K562 (cell line): ENCODE measurements at regions not wholly inside any gene's neighbourhood (a gene's known extent, or its start where the extent isn't known, plus 50 kb on each side); places are given as distances from the start of the nearest gene placed in this dataset.

Source experiments
- ATAC-seq: fragments of 200-7000 bp; cut with Tn5 transposase; 3 replicates; pipeline ENCODE4 v1.9.1; 2020; ENCODE audit warnings: moderate library complexity
- BruUV-seq: library from RNA; stranded (reverse); fragments of 400-500 nt; replicated peaks from 2 replicates; lab custom pipeline; 2021; lab: Mats Ljungman, UMichigan
- CTCF ChIA-PET: fragments of 300-600 bp; formaldehyde crosslinking; extraction: SDS; loops from one replicate; lab custom pipeline; 2021; ENCODE audit warnings: low intra/inter-chr PET ratio; lab: Yijun Ruan, JAX
- POLR2A ChIA-PET: fragments of 300-600, 350-650 bp; sonication (Branson Sonifier 250); formaldehyde crosslinking; extraction: SDS; loops from one replicate; lab custom pipeline; 2021; ENCODE audit warnings: antibody characterized with exemption, inconsistent platforms; lab: Yijun Ruan, JAX
- DNase-seq, 4 experiments: peaks; one replicate each; pipeline versions ENCODE4 v3.0.0 to v3.0.0-alpha.2; 2011 to 2018; ENCODE audit warnings: low spot score in 3 of 4, mixed read lengths in 3 of 4; ENCODE audit errors: extremely low read depth in 1 of 4
- FAIRE-seq: peaks from 2 replicates; lab custom pipeline; 2011; peaks lifted over from hg19 to GRCh38; lab: Jason Lieb, UNC
- H2AFZ ChIP-seq: 2 replicates; pipeline ENCODE4 v1.6.0; 2011; ENCODE audit warnings: low read depth, low read length, control low read depth, inconsistent platforms
- H3K27ac ChIP-seq: fragments of 200-600 bp; 3 replicates; pipeline ENCODE4 v1.8.0; 2011; ENCODE audit warnings: low read depth, mild to moderate bottlenecking, control low read depth, inconsistent platforms, low read length, moderate library complexity, mixed read lengths; ENCODE audit errors: extremely low read depth
- H3K27me3 ChIP-seq, 2 experiments: fragments of 300-600 bp in 1 of 2; 2 replicates in 1 of 2; 3 replicates in 1 of 2; pipeline versions ENCODE4 v1.6.0 to v1.8.0; 2011; ENCODE audit warnings: inconsistent platforms in 2 of 2, low read length in 2 of 2, mild to moderate bottlenecking in 1 of 2, mixed read lengths in 1 of 2, moderate library complexity in 1 of 2; ENCODE audit not compliant: control insufficient read depth in 2 of 2, insufficient read depth in 2 of 2
- H3K36me3 ChIP-seq: fragments of 300-600 bp; 3 replicates; pipeline ENCODE4 v1.8.0; 2011; ENCODE audit warnings: mild to moderate bottlenecking, low read length, inconsistent platforms; ENCODE audit not compliant: control insufficient read depth, insufficient read depth
- H3K4me1 ChIP-seq, 2 experiments: fragments of 200-600 bp in 1 of 2; replicated peaks in 1 of 2; 2 replicates in 1 of 2; 3 replicates in 1 of 2; pipeline versions ENCODE4 v1.5.1 to v1.8.0; 2011; ENCODE audit warnings: inconsistent platforms in 2 of 2, low read length in 2 of 2, mild to moderate bottlenecking in 1 of 2, mixed read lengths in 1 of 2, moderate library complexity in 1 of 2; ENCODE audit not compliant: control insufficient read depth in 2 of 2, insufficient read depth in 2 of 2
- H3K4me2 ChIP-seq: 2 replicates; pipeline ENCODE4 v1.6.1; 2011; ENCODE audit warnings: low read length, control low read depth, inconsistent platforms, mixed read lengths; ENCODE audit not compliant: insufficient read depth
- H3K4me3 ChIP-seq: fragments of 200-600 bp; sonication (generic), shearing (Covaris generic); 2 replicates; pipeline ENCODE4 v1.5.1; 2016; ENCODE audit warnings: control low read depth, inconsistent platforms
- H3K79me2 ChIP-seq: fragments of 200-600 bp; 3 replicates; pipeline ENCODE4 v1.8.0; 2011; ENCODE audit warnings: low read length, inconsistent platforms; ENCODE audit not compliant: control insufficient read depth, insufficient read depth
- H3K9ac ChIP-seq, 2 experiments: 2 replicates each; pipeline versions ENCODE4 v1.6.0 to v1.6.1; 2011; ENCODE audit warnings: low read depth in 2 of 2, low read length in 2 of 2, control low read depth in 1 of 2, inconsistent platforms in 1 of 2, mild to moderate bottlenecking in 1 of 2, mixed read lengths in 1 of 2; ENCODE audit not compliant: insufficient read depth in 1 of 2
- H3K9me1 ChIP-seq: one replicate; pipeline ENCODE4 v1.6.0; 2011; ENCODE audit warnings: inconsistent platforms, mild to moderate bottlenecking, low read length, moderate library complexity; ENCODE audit not compliant: control insufficient read depth, insufficient read depth
- H3K9me3 ChIP-seq: replicated peaks from 2 replicates; pipeline ENCODE4 v1.5.1; 2011; ENCODE audit warnings: low read depth, low read length, inconsistent platforms; ENCODE audit not compliant: control insufficient read depth, insufficient read depth
- H4K20me1 ChIP-seq: replicated peaks from 2 replicates; pipeline ENCODE4 v1.6.1; 2011; ENCODE audit warnings: low read length, inconsistent platforms, mixed read lengths; ENCODE audit not compliant: control insufficient read depth, insufficient read depth
- CTCF ChIP-seq, 3 experiments: IDR thresholded peaks in 2 of 3; conservative IDR thresholded peaks in 1 of 3; 2 replicates each; pipeline ENCODE4 v1.5.1; 2011 to 2012; ENCODE audit warnings: low read length in 3 of 3, mild to moderate bottlenecking in 3 of 3, control low read depth in 2 of 3, improper control_type of control experiment in 1 of 3, inconsistent platforms in 1 of 3, low read depth in 1 of 3, mixed read lengths in 1 of 3, moderate library complexity in 1 of 3; ENCODE audit not compliant: insufficient read depth in 2 of 3
- GABPB1 ChIP-seq: sonication (generic); formaldehyde crosslinking; IDR thresholded peaks from 2 replicates; pipeline ENCODE4 v1.8.0; 2022; ENCODE audit warnings: mild to moderate bottlenecking, missing genetic modification reagents
- HOXB6 ChIP-seq: fragments of 250-450 bp; sonication (Bioruptor Pico); IDR thresholded peaks from 2 replicates; pipeline ENCODE4 v1.5.1; 2022; ENCODE audit warnings: mild to moderate bottlenecking, borderline replicate concordance
- LARP7 ChIP-seq: fragments of 450-650 bp; IDR thresholded peaks from 2 replicates; pipeline ENCODE4 v1.6.1; 2016
- NELFE ChIP-seq: IDR thresholded peaks from 2 replicates; pipeline ENCODE4 v1.6.1; 2011; ENCODE audit warnings: mild to moderate bottlenecking; ENCODE audit not compliant: insufficient read depth, insufficient read length
- POLR3G ChIP-seq: IDR thresholded peaks from 2 replicates; pipeline ENCODE4 v1.6.1; 2011; ENCODE audit not compliant: insufficient read length, insufficient replicate concordance; ENCODE audit errors: extremely low read depth
- RAD21 ChIP-seq, 2 experiments: fragments of 250-450 bp in 1 of 2; fragments of 450-650 bp in 1 of 2; sonication (Bioruptor Pico) in 1 of 2; formaldehyde crosslinking in 1 of 2; IDR thresholded peaks in 1 of 2; conservative IDR thresholded peaks in 1 of 2; 2 replicates each; pipeline versions ENCODE4 v1.4.0 to v1.8.0; 2020 to 2022; ENCODE audit warnings: mild to moderate bottlenecking in 2 of 2, moderate library complexity in 1 of 2
- RNF2 ChIP-seq: sonication (generic); IDR thresholded peaks from 2 replicates; pipeline ENCODE4 v1.6.1; 2016
- SETDB1 ChIP-seq: IDR thresholded peaks from one replicate; pipeline ENCODE4 v1.6.1; 2012; ENCODE audit warnings: low read length, control low read depth, inconsistent platforms
- TOE1 ChIP-seq, 2 experiments: fragments of 450-650 bp in 1 of 2; sonication (generic) in 1 of 2; formaldehyde crosslinking in 1 of 2; IDR thresholded peaks; 2 replicates each; pipeline versions ENCODE4 v1.7.1 to v1.8.0; 2016 to 2022; ENCODE audit warnings: borderline replicate concordance in 2 of 2, mild to moderate bottlenecking in 2 of 2, antibody characterized with exemption in 1 of 2, inconsistent platforms in 1 of 2, low read depth in 1 of 2, missing genetic modification reagents in 1 of 2, moderate library complexity in 1 of 2
- TSC22D4 ChIP-seq: fragments of 450-650 bp; IDR thresholded peaks from 2 replicates; pipeline ENCODE4 v1.6.1; 2016; ENCODE audit warnings: missing genetic modification characterization, missing biosample characterization, control low read depth
- U2AF2 ChIP-seq: fragments of 200-400 bp; formaldehyde crosslinking; optimal IDR thresholded peaks from 2 replicates; pipeline ENCODE3; 2017; ENCODE audit warnings: low read depth, mild to moderate bottlenecking, low read length
- ZBTB17 ChIP-seq: fragments of 450-650 bp; formaldehyde crosslinking; IDR thresholded peaks from 2 replicates; pipeline ENCODE4 v1.4.0; 2020; ENCODE audit warnings: mild to moderate bottlenecking
- ZNF384 ChIP-seq: IDR thresholded peaks from 2 replicates; pipeline ENCODE4 v1.6.1; 2012; ENCODE audit warnings: low read depth, low read length, improper control_type of control experiment
- WGBS: fragments of 100-300 bp; shearing (Covaris generic); methylation state at CpG from one replicate; pipeline ENCODE4 v1.1.6; 2016; ENCODE audit warnings: low coverage, mixed read lengths; ENCODE audit not compliant: insufficient coverage; ENCODE audit errors: missing lambda C conversion rate; 5-methylcytosine and 5-hydroxymethylcytosine counted together
- in situ Hi-C: fragments of 300-500 bp; cut with MboI; formaldehyde crosslinking; loops from 4 replicates; pipeline ENCODE4 v1.15.0; 2018; ENCODE audit warnings: inconsistent platforms, mixed read lengths
- intact Hi-C: fragments of 100-400 bp; cut with micrococcal nuclease; formaldehyde crosslinking; loops from 2 replicates; pipeline ENCODE4 v1.14.2; 2022
- TF ChIP-seq, protein P1 (sequence below): fragments of 450-650 bp; IDR thresholded peaks from 2 replicates; pipeline ENCODE4 v1.6.1; 2018; ENCODE audit not compliant: partially characterized antibody
- TF ChIP-seq, protein P2 (sequence below): fragments of 450-650 bp; formaldehyde crosslinking; IDR thresholded peaks from 2 replicates; pipeline ENCODE4 v1.4.0; 2022; ENCODE audit warnings: missing genetic modification characterization

DNA sequence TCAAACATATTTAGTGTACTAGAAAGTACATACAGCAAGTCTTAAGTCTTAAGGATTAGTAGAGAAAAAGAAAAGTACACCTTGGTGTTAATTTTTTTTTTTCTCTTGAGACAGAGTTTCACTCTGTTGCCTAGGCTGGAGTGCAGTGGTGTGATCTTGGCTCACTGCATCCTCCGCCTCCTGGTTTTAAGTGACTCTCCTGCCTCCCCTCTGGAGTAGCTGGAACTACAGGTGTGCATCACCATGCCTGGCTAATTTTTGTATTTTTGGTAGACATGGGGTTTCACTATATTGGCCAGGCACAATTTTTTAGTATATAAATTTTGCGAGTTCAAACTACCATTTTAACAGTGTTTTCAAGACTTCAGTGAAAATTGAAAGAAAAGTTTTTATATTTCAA, 1941.1 kb upstream of the CDH6 start:
- no peak overlapping the region for H3K9ac ChIP-seq
- no TSS peak for BruUV-seq
- CTCF ChIA-PET: no interaction called here
- TF ChIP-seq HOXB6 (no peak), RNF2 (no peak), LARP7 (no peak), ZBTB17 (CRISPR knock-in tag) (no peak), RAD21 (CRISPR knock-in tag; conservative IDR thresholded peaks at IDR 0.05 in 1 of 2, IDR thresholded peaks at IDR 0.05 in 1 of 2) (peak in 1 of 2 experiments; percentile 57; a peak in 2 of 4 replicates), GABPB1 (CRISPR knock-in tag) (no peak), TOE1 (IDR thresholded peaks at IDR 0.05; ENCODE audit: borderline replicate concordance) (no peak), TOE1 (CRISPR knock-in tag; IDR thresholded peaks at IDR 0.05; ENCODE audit: borderline replicate concordance, low read depth) (no peak), TSC22D4 (tag) (no peak), POLR3G (no peak), CTCF (IDR thresholded peaks at IDR 0.05 in 2 of 3, conservative IDR thresholded peaks at IDR 0.05 in 1 of 3; ENCODE audit: insufficient read depth in 2 of 3, low read depth in 1 of 3, low read length in 3 of 3) (0 out of 6 replicates have a peak, but pooled peaks of 1 of the 3 experiments have one; percentile 9), NELFE (no peak), ZNF384 (no peak), SETDB1 (no peak), U2AF2 (no peak)
- TF ChIP-seq, protein P1, sequence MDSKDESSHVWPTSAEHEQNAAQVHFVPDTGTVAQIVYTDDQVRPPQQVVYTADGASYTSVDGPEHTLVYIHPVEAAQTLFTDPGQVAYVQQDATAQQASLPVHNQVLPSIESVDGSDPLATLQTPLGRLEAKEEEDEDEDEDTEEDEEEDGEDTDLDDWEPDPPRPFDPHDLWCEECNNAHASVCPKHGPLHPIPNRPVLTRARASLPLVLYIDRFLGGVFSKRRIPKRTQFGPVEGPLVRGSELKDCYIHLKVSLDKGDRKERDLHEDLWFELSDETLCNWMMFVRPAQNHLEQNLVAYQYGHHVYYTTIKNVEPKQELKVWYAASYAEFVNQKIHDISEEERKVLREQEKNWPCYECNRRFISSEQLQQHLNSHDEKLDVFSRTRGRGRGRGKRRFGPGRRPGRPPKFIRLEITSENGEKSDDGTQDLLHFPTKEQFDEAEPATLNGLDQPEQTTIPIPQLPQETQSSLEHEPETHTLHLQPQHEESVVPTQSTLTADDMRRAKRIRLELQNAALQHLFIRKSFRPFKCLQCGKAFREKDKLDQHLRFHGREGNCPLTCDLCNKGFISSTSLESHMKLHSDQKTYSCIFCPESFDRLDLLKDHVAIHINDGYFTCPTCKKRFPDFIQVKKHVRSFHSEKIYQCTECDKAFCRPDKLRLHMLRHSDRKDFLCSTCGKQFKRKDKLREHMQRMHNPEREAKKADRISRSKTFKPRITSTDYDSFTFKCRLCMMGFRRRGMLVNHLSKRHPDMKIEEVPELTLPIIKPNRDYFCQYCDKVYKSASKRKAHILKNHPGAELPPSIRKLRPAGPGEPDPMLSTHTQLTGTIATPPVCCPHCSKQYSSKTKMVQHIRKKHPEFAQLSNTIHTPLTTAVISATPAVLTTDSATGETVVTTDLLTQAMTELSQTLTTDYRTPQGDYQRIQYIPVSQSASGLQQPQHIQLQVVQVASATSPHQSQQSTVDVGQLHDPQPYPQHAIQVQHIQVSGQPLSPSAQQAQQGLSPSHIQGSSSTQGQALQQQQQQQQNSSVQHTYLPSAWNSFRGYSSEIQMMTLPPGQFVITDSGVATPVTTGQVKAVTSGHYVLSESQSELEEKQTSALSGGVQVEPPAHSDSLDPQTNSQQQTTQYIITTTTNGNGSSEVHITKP: no peak
- TF ChIP-seq, protein P2, sequence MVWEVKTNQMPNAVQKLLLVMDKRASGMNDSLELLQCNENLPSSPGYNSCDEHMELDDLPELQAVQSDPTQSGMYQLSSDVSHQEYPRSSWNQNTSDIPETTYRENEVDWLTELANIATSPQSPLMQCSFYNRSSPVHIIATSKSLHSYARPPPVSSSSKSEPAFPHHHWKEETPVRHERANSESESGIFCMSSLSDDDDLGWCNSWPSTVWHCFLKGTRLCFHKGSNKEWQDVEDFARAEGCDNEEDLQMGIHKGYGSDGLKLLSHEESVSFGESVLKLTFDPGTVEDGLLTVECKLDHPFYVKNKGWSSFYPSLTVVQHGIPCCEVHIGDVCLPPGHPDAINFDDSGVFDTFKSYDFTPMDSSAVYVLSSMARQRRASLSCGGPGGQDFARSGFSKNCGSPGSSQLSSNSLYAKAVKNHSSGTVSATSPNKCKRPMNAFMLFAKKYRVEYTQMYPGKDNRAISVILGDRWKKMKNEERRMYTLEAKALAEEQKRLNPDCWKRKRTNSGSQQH: no peak

More for the DNA sequence above, 1941.1 kb upstream of the CDH6 start:
- Histone ChIP-seq H2AFZ (no peak overlapping the region), H3K27ac (no peak overlapping the region), H3K27me3 (no peaks in the 10 kb centered on the region), H4K20me1 (no peaks in the 10 kb centered on the region), H3K4me2 (no peak overlapping the region), H3K79me2 (no peaks in the 10 kb centered on the region), H3K9me1 (no peaks in the 10 kb centered on the region), H3K9me3 (no peaks in the 10 kb centered on the region), H3K4me3 (no peak overlapping the region), H3K4me1 (no peaks in the 10 kb centered on the region), H3K36me3 (no peaks in the 10 kb centered on the region)
- in situ Hi-C loops (no loop called here), intact Hi-C loops (no loop called here)
- 12% methylated on average over 2 of the region's 2 CpGs for WGBS
- DNase-seq: no peak
- no peak for FAIRE-seq
- no peak for ATAC-seq
- POLR2A ChIA-PET: no interaction called here
